ENCODE measurements at regions not wholly inside any gene's neighbourhood (a gene's known extent, or its start where the extent isn't known, plus 50 kb on each side); places are given as distances from the start of the nearest gene placed in this dataset.

DNA sequence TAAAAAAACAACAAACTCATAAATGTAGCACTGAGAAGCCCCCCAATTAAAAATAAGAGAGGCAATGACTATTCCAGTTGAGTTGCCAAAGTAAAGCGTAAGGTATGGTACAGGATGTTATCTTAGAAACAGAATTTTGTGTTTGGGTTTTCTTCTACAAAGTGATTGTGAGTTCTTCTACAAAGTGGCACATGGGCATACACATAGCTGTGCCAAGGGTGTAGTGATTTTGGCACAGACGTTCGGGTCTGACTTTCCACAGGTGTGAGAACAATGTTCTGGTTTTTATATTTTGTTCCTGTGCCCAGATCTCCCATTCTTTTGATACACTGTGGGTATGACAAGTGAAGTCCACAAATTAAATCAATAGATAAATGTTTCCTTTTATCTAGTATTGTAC lies 190.1 kb upstream of the CSNK1A1L start:
- Histone ChIP-seq H3K4me3 (ENCODE audit: low read depth, low read length) (no peak overlapping the region), H3K27ac (ENCODE audit: extremely low read depth, low read depth, low read length) (no peak overlapping the region), H3K4me1 (ENCODE audit: control insufficient read depth, insufficient read depth, low read length) (no peaks in the 10 kb centered on the region), H3K9me3 (ENCODE audit: control insufficient read depth, insufficient read depth, low read depth, low read length) (no peaks in the 10 kb centered on the region), H3K36me3 (ENCODE audit: control insufficient read depth in 2 of 2, insufficient read depth in 1 of 2, low read length in 2 of 2) (no peaks in the 10 kb centered on the region)
- POLR2A ChIA-PET, result no interaction called here
- CTCF ChIA-PET, result interaction anchor here (1.2 kb wide), 1 partner anchor 10 kb away, joined by 3 read pairs; no protein-coding TSS in a partner anchor
- TF ChIP-seq ZNF664 (tag by site-specific recombination; IDR thresholded peaks at IDR 0.05) (no peak), SALL2 (tag by site-specific recombination; IDR thresholded peaks at IDR 0.05; ENCODE audit: borderline replicate concordance) (no peak), PRDM1 (tag by site-specific recombination; IDR thresholded peaks at IDR 0.05) (no peak), ZNF138 (tag by site-specific recombination; IDR thresholded peaks at IDR 0.05; ENCODE audit: borderline replicate concordance) (no peak), ZNF366 (tag by site-specific recombination; conservative IDR thresholded peaks at IDR 0.05) (no peak), ZNF529 (tag by site-specific recombination; IDR thresholded peaks at IDR 0.05; ENCODE audit: insufficient replicate concordance) (no peak), YY1 (tag by site-specific recombination; IDR thresholded peaks at IDR 0.05) (no peak), ZNF658 (tag by site-specific recombination; IDR thresholded peaks at IDR 0.05) (no peak), ZNF202 (tag by site-specific recombination; IDR thresholded peaks at IDR 0.05; ENCODE audit: borderline replicate concordance) (no peak), ZNF549 (tag by site-specific recombination; IDR thresholded peaks at IDR 0.05) (no peak), ZNF548 (tag by site-specific recombination; IDR thresholded peaks at IDR 0.05) (no peak)
- TF ChIP-seq, protein P1, sequence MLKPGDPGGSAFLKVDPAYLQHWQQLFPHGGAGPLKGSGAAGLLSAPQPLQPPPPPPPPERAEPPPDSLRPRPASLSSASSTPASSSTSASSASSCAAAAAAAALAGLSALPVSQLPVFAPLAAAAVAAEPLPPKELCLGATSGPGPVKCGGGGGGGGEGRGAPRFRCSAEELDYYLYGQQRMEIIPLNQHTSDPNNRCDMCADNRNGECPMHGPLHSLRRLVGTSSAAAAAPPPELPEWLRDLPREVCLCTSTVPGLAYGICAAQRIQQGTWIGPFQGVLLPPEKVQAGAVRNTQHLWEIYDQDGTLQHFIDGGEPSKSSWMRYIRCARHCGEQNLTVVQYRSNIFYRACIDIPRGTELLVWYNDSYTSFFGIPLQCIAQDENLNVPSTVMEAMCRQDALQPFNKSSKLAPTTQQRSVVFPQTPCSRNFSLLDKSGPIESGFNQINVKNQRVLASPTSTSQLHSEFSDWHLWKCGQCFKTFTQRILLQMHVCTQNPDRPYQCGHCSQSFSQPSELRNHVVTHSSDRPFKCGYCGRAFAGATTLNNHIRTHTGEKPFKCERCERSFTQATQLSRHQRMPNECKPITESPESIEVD (tag by site-specific recombination; IDR thresholded peaks at IDR 0.05), result no peak
- TF ChIP-seq, protein P2, sequence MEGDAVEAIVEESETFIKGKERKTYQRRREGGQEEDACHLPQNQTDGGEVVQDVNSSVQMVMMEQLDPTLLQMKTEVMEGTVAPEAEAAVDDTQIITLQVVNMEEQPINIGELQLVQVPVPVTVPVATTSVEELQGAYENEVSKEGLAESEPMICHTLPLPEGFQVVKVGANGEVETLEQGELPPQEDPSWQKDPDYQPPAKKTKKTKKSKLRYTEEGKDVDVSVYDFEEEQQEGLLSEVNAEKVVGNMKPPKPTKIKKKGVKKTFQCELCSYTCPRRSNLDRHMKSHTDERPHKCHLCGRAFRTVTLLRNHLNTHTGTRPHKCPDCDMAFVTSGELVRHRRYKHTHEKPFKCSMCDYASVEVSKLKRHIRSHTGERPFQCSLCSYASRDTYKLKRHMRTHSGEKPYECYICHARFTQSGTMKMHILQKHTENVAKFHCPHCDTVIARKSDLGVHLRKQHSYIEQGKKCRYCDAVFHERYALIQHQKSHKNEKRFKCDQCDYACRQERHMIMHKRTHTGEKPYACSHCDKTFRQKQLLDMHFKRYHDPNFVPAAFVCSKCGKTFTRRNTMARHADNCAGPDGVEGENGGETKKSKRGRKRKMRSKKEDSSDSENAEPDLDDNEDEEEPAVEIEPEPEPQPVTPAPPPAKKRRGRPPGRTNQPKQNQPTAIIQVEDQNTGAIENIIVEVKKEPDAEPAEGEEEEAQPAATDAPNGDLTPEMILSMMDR (tag by site-specific recombination; IDR thresholded peaks at IDR 0.05), result no peak
- TF ChIP-seq, protein P3, sequence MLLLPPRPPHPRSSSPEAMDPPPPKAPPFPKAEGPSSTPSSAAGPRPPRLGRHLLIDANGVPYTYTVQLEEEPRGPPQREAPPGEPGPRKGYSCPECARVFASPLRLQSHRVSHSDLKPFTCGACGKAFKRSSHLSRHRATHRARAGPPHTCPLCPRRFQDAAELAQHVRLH (tag by site-specific recombination; IDR thresholded peaks at IDR 0.05), result no peak

DNA sequence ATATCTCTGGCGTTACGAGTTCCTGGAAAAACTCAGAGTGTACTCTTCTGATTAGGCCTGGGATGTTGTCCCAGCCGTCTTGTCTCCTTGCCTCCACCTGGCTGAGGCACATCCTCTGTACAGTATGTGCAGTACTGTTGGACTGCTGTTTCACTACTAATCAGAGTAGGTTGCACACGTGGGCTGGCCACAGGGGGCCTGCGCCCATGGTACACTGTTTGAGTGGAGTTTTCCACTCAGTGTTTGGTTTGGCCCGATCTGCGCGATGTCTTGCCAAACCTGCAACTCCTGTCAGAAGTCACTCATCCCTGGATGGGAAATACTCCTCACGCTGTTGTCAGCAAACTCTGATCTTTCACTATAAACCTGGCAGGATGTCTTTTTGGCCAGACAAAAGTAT lies 189.6 kb upstream of the CSNK1A1L start:
- Histone ChIP-seq H3K4me3 (ENCODE audit: low read depth, low read length) (no peak overlapping the region), H3K36me3 (ENCODE audit: control insufficient read depth in 2 of 2, insufficient read depth in 1 of 2, low read length in 2 of 2) (no peaks in the 10 kb centered on the region), H3K27ac (ENCODE audit: extremely low read depth, low read depth, low read length) (no peak overlapping the region), H3K4me1 (ENCODE audit: control insufficient read depth, insufficient read depth, low read length) (no peaks in the 10 kb centered on the region), H3K9me3 (ENCODE audit: control insufficient read depth, insufficient read depth, low read depth, low read length) (no peaks in the 10 kb centered on the region)
- TF ChIP-seq, protein P4, sequence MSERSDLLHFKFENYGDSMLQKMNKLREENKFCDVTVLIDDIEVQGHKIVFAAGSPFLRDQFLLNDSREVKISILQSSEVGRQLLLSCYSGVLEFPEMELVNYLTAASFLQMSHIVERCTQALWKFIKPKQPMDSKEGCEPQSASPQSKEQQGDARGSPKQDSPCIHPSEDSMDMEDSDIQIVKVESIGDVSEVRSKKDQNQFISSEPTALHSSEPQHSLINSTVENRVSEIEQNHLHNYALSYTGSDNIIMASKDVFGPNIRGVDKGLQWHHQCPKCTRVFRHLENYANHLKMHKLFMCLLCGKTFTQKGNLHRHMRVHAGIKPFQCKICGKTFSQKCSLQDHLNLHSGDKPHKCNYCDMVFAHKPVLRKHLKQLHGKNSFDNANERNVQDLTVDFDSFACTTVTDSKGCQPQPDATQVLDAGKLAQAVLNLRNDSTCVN (tag by site-specific recombination; optimal IDR thresholded peaks at IDR 0.05), result no peak
- TF ChIP-seq ZNF175 (tag by site-specific recombination; IDR thresholded peaks at IDR 0.05) (no peak), SCRT1 (tag by site-specific recombination; IDR thresholded peaks at IDR 0.05; ENCODE audit: borderline replicate concordance) (no peak), ZNF394 (tag by site-specific recombination; IDR thresholded peaks at IDR 0.05; ENCODE audit: borderline replicate concordance) (no peak), ZNF624 (tag by site-specific recombination; IDR thresholded peaks at IDR 0.05) (no peak), ZNF157 (tag by site-specific recombination; IDR thresholded peaks at IDR 0.05) (no peak), ZNF544 (tag by site-specific recombination; IDR thresholded peaks at IDR 0.05) (no peak), ZBTB21 (tag by site-specific recombination; IDR thresholded peaks at IDR 0.05) (no peak), ZNF121 (tag by site-specific recombination; IDR thresholded peaks at IDR 0.05) (no peak), ZNF623 (tag by site-specific recombination; IDR thresholded peaks at IDR 0.05) (no peak), ZNF571 (tag by site-specific recombination; IDR thresholded peaks at IDR 0.05) (no peak), ZNF626 (tag by site-specific recombination; IDR thresholded peaks at IDR 0.05) (no peak), GFI1B (tag by site-specific recombination; IDR thresholded peaks at IDR 0.05) (no peak), ZNF214 (tag by site-specific recombination; IDR thresholded peaks at IDR 0.05; ENCODE audit: borderline replicate concordance) (no peak)
- TF ChIP-seq, protein P5, sequence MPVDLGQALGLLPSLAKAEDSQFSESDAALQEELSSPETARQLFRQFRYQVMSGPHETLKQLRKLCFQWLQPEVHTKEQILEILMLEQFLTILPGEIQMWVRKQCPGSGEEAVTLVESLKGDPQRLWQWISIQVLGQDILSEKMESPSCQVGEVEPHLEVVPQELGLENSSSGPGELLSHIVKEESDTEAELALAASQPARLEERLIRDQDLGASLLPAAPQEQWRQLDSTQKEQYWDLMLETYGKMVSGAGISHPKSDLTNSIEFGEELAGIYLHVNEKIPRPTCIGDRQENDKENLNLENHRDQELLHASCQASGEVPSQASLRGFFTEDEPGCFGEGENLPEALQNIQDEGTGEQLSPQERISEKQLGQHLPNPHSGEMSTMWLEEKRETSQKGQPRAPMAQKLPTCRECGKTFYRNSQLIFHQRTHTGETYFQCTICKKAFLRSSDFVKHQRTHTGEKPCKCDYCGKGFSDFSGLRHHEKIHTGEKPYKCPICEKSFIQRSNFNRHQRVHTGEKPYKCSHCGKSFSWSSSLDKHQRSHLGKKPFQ (tag by site-specific recombination; IDR thresholded peaks at IDR 0.05), result no peak
- TF ChIP-seq, protein P6, sequence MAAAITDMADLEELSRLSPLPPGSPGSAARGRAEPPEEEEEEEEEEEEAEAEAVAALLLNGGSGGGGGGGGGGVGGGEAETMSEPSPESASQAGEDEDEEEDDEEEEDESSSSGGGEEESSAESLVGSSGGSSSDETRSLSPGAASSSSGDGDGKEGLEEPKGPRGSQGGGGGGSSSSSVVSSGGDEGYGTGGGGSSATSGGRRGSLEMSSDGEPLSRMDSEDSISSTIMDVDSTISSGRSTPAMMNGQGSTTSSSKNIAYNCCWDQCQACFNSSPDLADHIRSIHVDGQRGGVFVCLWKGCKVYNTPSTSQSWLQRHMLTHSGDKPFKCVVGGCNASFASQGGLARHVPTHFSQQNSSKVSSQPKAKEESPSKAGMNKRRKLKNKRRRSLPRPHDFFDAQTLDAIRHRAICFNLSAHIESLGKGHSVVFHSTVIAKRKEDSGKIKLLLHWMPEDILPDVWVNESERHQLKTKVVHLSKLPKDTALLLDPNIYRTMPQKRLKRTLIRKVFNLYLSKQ (tag by site-specific recombination; IDR thresholded peaks at IDR 0.05; ENCODE audit: borderline replicate concordance), result no peak
- ChIA-PET POLR2A (no interaction called here), CTCF (no interaction called here)

All from HEK293 (cell line).